ENCODE measurements at regions not wholly inside any gene's neighbourhood (a gene's known extent, or its start where the extent isn't known, plus 50 kb on each side); places are given as distances from the start of the nearest gene placed in this dataset.

DNA sequence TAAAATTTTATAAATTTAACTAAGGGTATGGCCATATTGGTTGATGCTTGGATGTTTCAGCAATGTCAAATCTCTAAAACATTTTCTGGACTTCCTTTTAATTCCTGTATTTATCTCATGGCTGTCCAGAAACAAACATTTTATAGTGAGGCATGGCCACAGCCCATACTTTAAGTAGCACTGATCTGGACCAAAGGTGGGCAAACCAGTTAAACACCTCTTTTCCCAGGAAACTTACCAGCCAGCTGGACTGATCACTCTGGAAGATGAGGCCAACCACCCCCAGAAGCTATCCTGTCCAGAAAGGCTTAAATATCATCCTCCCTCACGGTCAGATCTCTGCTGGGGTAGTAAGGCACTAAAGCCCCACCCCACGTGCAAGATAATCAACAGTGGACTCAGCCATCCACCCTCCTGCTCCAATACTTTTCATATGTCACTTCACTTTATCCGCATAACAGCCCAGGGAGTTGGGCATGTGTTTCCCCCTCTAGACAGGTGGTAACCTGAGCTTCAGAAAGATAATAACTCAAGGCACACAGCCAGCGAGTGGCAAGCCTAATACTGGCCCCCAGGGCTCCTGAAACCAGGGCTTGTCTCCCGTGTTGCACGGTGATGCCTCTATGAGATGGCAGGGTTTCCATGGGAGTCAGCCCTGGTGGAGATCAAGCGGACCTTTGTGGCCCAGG lies 120.5 kb upstream of the NGF start:
- TF ChIP-seq, protein P1, sequence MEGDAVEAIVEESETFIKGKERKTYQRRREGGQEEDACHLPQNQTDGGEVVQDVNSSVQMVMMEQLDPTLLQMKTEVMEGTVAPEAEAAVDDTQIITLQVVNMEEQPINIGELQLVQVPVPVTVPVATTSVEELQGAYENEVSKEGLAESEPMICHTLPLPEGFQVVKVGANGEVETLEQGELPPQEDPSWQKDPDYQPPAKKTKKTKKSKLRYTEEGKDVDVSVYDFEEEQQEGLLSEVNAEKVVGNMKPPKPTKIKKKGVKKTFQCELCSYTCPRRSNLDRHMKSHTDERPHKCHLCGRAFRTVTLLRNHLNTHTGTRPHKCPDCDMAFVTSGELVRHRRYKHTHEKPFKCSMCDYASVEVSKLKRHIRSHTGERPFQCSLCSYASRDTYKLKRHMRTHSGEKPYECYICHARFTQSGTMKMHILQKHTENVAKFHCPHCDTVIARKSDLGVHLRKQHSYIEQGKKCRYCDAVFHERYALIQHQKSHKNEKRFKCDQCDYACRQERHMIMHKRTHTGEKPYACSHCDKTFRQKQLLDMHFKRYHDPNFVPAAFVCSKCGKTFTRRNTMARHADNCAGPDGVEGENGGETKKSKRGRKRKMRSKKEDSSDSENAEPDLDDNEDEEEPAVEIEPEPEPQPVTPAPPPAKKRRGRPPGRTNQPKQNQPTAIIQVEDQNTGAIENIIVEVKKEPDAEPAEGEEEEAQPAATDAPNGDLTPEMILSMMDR (IDR thresholded peaks at IDR 0.05): no peak
- no peak for TF ChIP-seq POLR2A (IDR thresholded peaks at IDR 0.05)

Data from esophagus squamous epithelium (tissue), 4 donors.